Body of pancreas (tissue), 4 donors: ENCODE measurements at regions not wholly inside any gene's neighbourhood (a gene's known extent, or its start where the extent isn't known, plus 50 kb on each side); places are given as distances from the start of the nearest gene placed in this dataset.

Experiments used
- CTCF ChIP-seq, 7 experiments: fragments of 450-650 bp in 4 of 7; fragments of 200-600 bp in 3 of 7; sonication (generic) in 3 of 7; IDR thresholded peaks; one replicate each; pipeline ENCODE4 v1.5.1; 2016 to 2019; ENCODE audit warnings: antibody characterized with exemption in 7 of 7
- POLR2A ChIP-seq, 3 donors: fragments of 450-650 bp; IDR thresholded peaks; one replicate each; pipeline ENCODE4 v1.6.1; 2016; ENCODE audit warnings: antibody characterized with exemption in 3 of 3, mild to moderate bottlenecking in 2 of 3

DNA sequence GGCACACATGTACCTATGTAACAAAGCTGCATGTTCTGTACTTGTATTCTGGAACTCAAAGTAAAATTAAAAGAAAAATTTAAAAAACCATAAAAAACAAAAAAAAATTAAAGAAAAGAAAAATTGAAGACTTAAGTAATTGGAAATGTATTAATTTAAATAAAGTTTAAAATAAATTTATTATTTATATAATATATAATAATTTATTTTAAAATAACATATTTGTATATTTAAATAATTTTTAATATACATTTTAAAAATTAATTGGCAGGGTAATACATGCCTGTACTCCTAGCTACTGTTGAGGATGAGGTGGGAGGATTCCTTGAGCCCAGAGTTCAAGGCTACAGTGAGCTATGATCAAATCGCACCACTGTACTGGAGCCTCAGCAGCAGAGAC, 1830.6 kb upstream of the CELF4 start:
- no peak for TF ChIP-seq POLR2A (IDR thresholded peaks at IDR 0.05)
- no peak for TF ChIP-seq CTCF (IDR thresholded peaks at IDR 0.05)
